A673 (cell line): ENCODE measurements at regions not wholly inside any gene's neighbourhood (a gene's known extent, or its start where the extent isn't known, plus 50 kb on each side); places are given as distances from the start of the nearest gene placed in this dataset.
"Not testable (repeated sequence)": the region's sequence is repeated elsewhere in the genome, so short reads cannot be mapped to it uniquely, and the experiment has no call there.

Experiments
- BruUV-seq: library from RNA; stranded (reverse); fragments of 400-500 nt; replicated peaks from 2 replicates; lab custom pipeline; 2021; lab: Mats Ljungman, UMichigan
- CTCF ChIA-PET: fragments of 300-600 bp; sonication (Branson Sonifier 250); formaldehyde crosslinking; loops from one replicate; lab custom pipeline; 2022; ENCODE audit warnings: antibody characterized with exemption; lab: Charles Lee
- POLR2A ChIA-PET: fragments of 300-600 bp; sonication (Branson Sonifier 250); formaldehyde crosslinking; loops from one replicate; lab custom pipeline; 2022; ENCODE audit warnings: antibody characterized with exemption; ENCODE audit not compliant: low non-redundant PET; lab: Charles Lee
- DNase-seq: peaks from one replicate; pipeline ENCODE4 v3.0.0-alpha.2; 2015; ENCODE audit warnings: low spot score
- H3K27ac ChIP-seq: fragments of 200-600 bp; sonication (generic); 2 replicates; pipeline ENCODE4 v1.5.1; 2016; ENCODE audit warnings: mixed run types, low read depth, mild to moderate bottlenecking, mixed read lengths, antibody characterized with exemption, low read length; ENCODE audit not compliant: poor library complexity, severe bottlenecking
- H3K27me3 ChIP-seq: fragments of 200-600 bp; sonication (generic); replicated peaks from 2 replicates; pipeline ENCODE4 v1.6.1; 2017; ENCODE audit warnings: mixed run types, low read depth, mild to moderate bottlenecking, mixed read lengths, antibody characterized with exemption, low read length; ENCODE audit not compliant: insufficient read depth, poor library complexity
- H3K36me3 ChIP-seq: fragments of 200-600 bp; sonication (generic); 2 replicates; pipeline ENCODE4 v1.6.1; 2016; ENCODE audit warnings: mixed run types, mild to moderate bottlenecking, mixed read lengths, antibody characterized with exemption, low read length; ENCODE audit not compliant: insufficient read depth, poor library complexity, severe bottlenecking
- H3K4me1 ChIP-seq: fragments of 200-600 bp; sonication (generic); 2 replicates; pipeline ENCODE4 v1.6.1; 2017; ENCODE audit warnings: mixed run types, mild to moderate bottlenecking, mixed read lengths, antibody characterized with exemption, low read length; ENCODE audit not compliant: insufficient read depth, poor library complexity, severe bottlenecking
- H3K4me3 ChIP-seq: fragments of 200-600 bp; sonication (generic); 2 replicates; pipeline ENCODE4 v1.5.1; 2016; ENCODE audit warnings: low read depth, mixed run types, mild to moderate bottlenecking, mixed read lengths, low read length; ENCODE audit not compliant: poor library complexity, severe bottlenecking
- H3K9me3 ChIP-seq: fragments of 200-600 bp; sonication (generic); 2 replicates; pipeline ENCODE4 v1.6.1; 2016; ENCODE audit warnings: mixed run types, low read depth, mild to moderate bottlenecking, mixed read lengths, antibody characterized with exemption, low read length; ENCODE audit not compliant: poor library complexity, severe bottlenecking
- EZH2 ChIP-seq: fragments of 200-600 bp; sonication (generic); IDR thresholded peaks from 2 replicates; pipeline ENCODE4 v1.6.1; 2017; ENCODE audit warnings: borderline replicate concordance, low read depth, mild to moderate bottlenecking, mixed read lengths, antibody characterized with exemption, low read length; ENCODE audit not compliant: poor library complexity, severe bottlenecking
- intact Hi-C: fragments of 100-400 bp; cut with micrococcal nuclease; formaldehyde crosslinking; loops from one replicate; pipeline ENCODE4 v1.10.0; 2022; ENCODE audit not compliant: unreplicated experiment
- TF ChIP-seq, protein P1 (sequence below): fragments of 300-800, 200-600 bp; sonication (generic); conservative IDR thresholded peaks from 2 replicates; pipeline ENCODE4 v1.5.1; 2017; ENCODE audit warnings: low read depth, mild to moderate bottlenecking, antibody characterized with exemption, low read length, moderate library complexity, mixed read lengths

DNA sequence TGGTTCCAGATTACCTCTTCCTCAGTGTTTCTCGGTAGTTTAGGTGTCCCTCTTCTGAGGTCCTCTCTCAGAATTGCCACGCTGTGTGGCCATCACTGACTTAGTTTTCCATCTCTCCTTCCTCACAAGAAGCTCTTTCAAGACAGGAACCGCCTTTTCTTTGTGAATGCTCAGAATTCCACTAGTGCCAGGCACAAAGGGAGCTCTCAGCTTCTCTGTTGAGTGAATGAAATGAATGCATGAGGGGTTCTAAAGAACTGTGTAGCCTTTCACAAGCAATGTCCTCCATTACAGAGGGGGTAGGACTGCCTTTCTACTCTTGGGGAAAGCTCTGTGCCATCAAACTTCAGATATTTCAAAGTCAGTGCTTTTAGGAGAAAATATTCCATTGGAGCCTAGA lies 546.8 kb downstream of the RWDD3 start:
- CTCF ChIA-PET, result no interaction called here
- intact Hi-C loops, result no loop called here

DNA sequence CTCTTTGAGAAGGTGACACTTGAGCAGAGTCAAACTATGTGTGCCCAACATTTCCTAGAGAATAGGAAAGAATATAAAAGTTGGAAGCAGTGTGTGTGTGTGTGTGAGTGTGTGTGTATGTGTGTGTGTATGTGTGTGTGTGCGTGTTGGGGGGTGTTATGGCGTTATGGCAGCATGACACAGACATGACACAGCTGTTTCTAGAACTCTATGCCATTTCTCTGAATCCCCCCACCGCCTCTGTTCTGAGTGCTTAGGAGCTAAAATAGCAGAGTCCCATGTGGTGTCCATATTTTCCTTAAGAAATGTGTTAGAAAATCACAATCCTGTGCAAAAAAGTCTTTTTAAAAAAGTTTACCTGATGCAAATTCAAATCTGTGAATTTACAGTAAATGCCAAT lies 556.1 kb downstream of the RWDD3 start:
- ChIA-PET CTCF (no interaction called here), POLR2A (no interaction called here)
- intact Hi-C loops, result no loop called here
- H3K27ac ChIP-seq, result no peak overlapping the region
- H3K27me3 ChIP-seq, result no peaks in the 10 kb centered on the region
- H3K4me3 ChIP-seq, result no peak overlapping the region
- no peaks in the 10 kb centered on the region for H3K4me1 ChIP-seq
- H3K9me3 ChIP-seq, result no peaks in the 10 kb centered on the region
- no peak for DNase-seq
- H3K36me3 ChIP-seq, result no peaks in the 10 kb centered on the region
- TF ChIP-seq, protein P1, sequence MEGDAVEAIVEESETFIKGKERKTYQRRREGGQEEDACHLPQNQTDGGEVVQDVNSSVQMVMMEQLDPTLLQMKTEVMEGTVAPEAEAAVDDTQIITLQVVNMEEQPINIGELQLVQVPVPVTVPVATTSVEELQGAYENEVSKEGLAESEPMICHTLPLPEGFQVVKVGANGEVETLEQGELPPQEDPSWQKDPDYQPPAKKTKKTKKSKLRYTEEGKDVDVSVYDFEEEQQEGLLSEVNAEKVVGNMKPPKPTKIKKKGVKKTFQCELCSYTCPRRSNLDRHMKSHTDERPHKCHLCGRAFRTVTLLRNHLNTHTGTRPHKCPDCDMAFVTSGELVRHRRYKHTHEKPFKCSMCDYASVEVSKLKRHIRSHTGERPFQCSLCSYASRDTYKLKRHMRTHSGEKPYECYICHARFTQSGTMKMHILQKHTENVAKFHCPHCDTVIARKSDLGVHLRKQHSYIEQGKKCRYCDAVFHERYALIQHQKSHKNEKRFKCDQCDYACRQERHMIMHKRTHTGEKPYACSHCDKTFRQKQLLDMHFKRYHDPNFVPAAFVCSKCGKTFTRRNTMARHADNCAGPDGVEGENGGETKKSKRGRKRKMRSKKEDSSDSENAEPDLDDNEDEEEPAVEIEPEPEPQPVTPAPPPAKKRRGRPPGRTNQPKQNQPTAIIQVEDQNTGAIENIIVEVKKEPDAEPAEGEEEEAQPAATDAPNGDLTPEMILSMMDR, result no peak
- no peak for TF ChIP-seq EZH2
- no TSS peak for BruUV-seq

More for the DNA sequence above, 546.8 kb downstream of the RWDD3 start:
- BruUV-seq, result no TSS peak
- no peak overlapping the region for H3K4me3 ChIP-seq
- H3K36me3 ChIP-seq, result no peaks in the 10 kb centered on the region
- no peaks in the 10 kb centered on the region for H3K4me1 ChIP-seq
- DNase-seq, result no peak
- no peaks in the 10 kb centered on the region for H3K27me3 ChIP-seq
- H3K9me3 ChIP-seq, result no peaks in the 10 kb centered on the region
- POLR2A ChIA-PET, result no interaction called here
- H3K27ac ChIP-seq, result no peak overlapping the region
- no peak for TF ChIP-seq EZH2
- TF ChIP-seq, protein P1, result no peak

DNA sequence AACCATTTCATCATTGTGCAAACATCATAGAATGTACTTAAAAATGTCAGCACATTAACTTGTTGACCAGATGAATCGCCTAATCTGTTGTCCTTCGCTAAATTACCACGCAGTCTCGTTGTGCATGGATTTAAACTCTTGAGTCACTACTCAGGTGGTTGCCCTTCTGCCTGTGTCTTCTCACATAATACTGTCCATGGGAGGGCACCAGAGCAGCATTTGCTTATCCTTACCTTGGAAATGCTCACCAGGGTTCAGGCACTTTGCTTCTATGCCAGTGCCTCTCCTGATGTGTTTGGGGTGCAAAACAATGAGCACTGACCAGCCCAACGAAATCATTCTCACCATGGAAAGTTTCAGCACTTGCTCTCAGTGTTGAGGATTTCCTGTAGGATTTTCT lies 559.9 kb downstream of the RWDD3 start:
- Histone ChIP-seq H3K36me3 (no peaks in the 10 kb centered on the region), H3K27me3 (peaks cover 13% of the 10 kb centered on the region), H3K4me3 (no peak overlapping the region), H3K9me3 (no peaks in the 10 kb centered on the region), H3K4me1 (no peaks in the 10 kb centered on the region), H3K27ac (no peak overlapping the region)
- peak; percentile 10 for DNase-seq
- ChIA-PET POLR2A (no interaction called here), CTCF (no interaction called here)
- BruUV-seq, result no TSS peak
- intact Hi-C loops, result no loop called here
- TF ChIP-seq, protein P1, result 0 out of 2 replicates have a peak, but pooled peaks have one; percentile 24
- no peak for TF ChIP-seq EZH2

DNA sequence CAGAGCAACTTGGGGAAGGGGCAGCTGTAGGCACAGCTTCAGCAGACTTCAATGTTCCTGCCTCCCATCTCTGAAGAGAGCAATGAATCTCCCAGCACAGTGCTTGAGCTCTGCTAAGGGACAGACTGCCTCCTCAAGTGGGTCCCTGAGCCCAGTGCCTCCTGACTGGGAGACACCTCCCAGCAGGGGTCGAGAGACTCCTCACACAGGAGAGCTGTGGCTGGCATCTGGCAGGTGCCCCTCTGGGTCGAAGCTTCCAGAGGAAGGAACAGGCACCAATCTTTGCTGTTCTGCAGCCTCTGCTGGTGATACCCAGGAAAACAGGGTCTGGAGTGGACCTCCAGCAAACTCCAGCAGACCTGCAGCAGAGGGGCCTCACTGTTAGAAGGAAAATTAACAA lies 563.8 kb downstream of the RWDD3 start:
- intact Hi-C loops, DNase-seq, H3K9me3 ChIP-seq, POLR2A ChIA-PET, H3K4me1 ChIP-seq, H3K27ac ChIP-seq, H3K36me3 ChIP-seq, H3K4me3 ChIP-seq, CTCF ChIA-PET, BruUV-seq: not testable (repeated sequence)
- peaks cover 13% of the 10 kb centered on the region for H3K27me3 ChIP-seq
